ENCODE measurements at regions not wholly inside any gene's neighbourhood (a gene's known extent, or its start where the extent isn't known, plus 50 kb on each side); places are given as distances from the start of the nearest gene placed in this dataset.
"Not testable (repeated sequence)": the region's sequence is repeated elsewhere in the genome, so short reads cannot be mapped to it uniquely, and the experiment has no call there.

- TF ChIP-seq CTCF, POLR2A (IDR thresholded peaks at IDR 0.05): not testable (repeated sequence)
Observed at GRCh38 chr14:43698561-43699284, 808.4 kb downstream of the FSCB start.
